K562 (cell line): ENCODE measurements at regions not wholly inside any gene's neighbourhood (a gene's known extent, or its start where the extent isn't known, plus 50 kb on each side); places are given as distances from the start of the nearest gene placed in this dataset.

Experiments
- ATAC-seq: fragments of 200-7000 bp; cut with Tn5 transposase; 3 replicates; pipeline ENCODE4 v1.9.1; 2020; ENCODE audit warnings: moderate library complexity
- BruUV-seq: library from RNA; stranded (reverse); fragments of 400-500 nt; replicated peaks from 2 replicates; lab custom pipeline; 2021; lab: Mats Ljungman, UMichigan
- CTCF ChIA-PET: fragments of 300-600 bp; formaldehyde crosslinking; extraction: SDS; loops from one replicate; lab custom pipeline; 2021; ENCODE audit warnings: low intra/inter-chr PET ratio; lab: Yijun Ruan, JAX
- POLR2A ChIA-PET: fragments of 300-600, 350-650 bp; sonication (Branson Sonifier 250); formaldehyde crosslinking; extraction: SDS; loops from one replicate; lab custom pipeline; 2021; ENCODE audit warnings: antibody characterized with exemption, inconsistent platforms; lab: Yijun Ruan, JAX
- DNase-seq, 4 experiments: peaks; one replicate each; pipeline versions ENCODE4 v3.0.0 to v3.0.0-alpha.2; 2011 to 2018; ENCODE audit warnings: low spot score in 3 of 4, mixed read lengths in 3 of 4; ENCODE audit errors: extremely low read depth in 1 of 4
- FAIRE-seq: peaks from 2 replicates; lab custom pipeline; 2011; peaks lifted over from hg19 to GRCh38; lab: Jason Lieb, UNC
- H2AFZ ChIP-seq: 2 replicates; pipeline ENCODE4 v1.6.0; 2011; ENCODE audit warnings: low read depth, low read length, control low read depth, inconsistent platforms
- H3K27ac ChIP-seq: fragments of 200-600 bp; 3 replicates; pipeline ENCODE4 v1.8.0; 2011; ENCODE audit warnings: low read depth, mild to moderate bottlenecking, control low read depth, inconsistent platforms, low read length, moderate library complexity, mixed read lengths; ENCODE audit errors: extremely low read depth
- H3K27me3 ChIP-seq, 2 experiments: fragments of 300-600 bp in 1 of 2; 2 replicates in 1 of 2; 3 replicates in 1 of 2; pipeline versions ENCODE4 v1.6.0 to v1.8.0; 2011; ENCODE audit warnings: inconsistent platforms in 2 of 2, low read length in 2 of 2, mild to moderate bottlenecking in 1 of 2, mixed read lengths in 1 of 2, moderate library complexity in 1 of 2; ENCODE audit not compliant: control insufficient read depth in 2 of 2, insufficient read depth in 2 of 2
- H3K36me3 ChIP-seq: fragments of 300-600 bp; 3 replicates; pipeline ENCODE4 v1.8.0; 2011; ENCODE audit warnings: mild to moderate bottlenecking, low read length, inconsistent platforms; ENCODE audit not compliant: control insufficient read depth, insufficient read depth
- H3K4me1 ChIP-seq, 2 experiments: fragments of 200-600 bp in 1 of 2; replicated peaks in 1 of 2; 2 replicates in 1 of 2; 3 replicates in 1 of 2; pipeline versions ENCODE4 v1.5.1 to v1.8.0; 2011; ENCODE audit warnings: inconsistent platforms in 2 of 2, low read length in 2 of 2, mild to moderate bottlenecking in 1 of 2, mixed read lengths in 1 of 2, moderate library complexity in 1 of 2; ENCODE audit not compliant: control insufficient read depth in 2 of 2, insufficient read depth in 2 of 2
- H3K4me2 ChIP-seq: 2 replicates; pipeline ENCODE4 v1.6.1; 2011; ENCODE audit warnings: low read length, control low read depth, inconsistent platforms, mixed read lengths; ENCODE audit not compliant: insufficient read depth
- H3K4me3 ChIP-seq: fragments of 200-600 bp; sonication (generic), shearing (Covaris generic); 2 replicates; pipeline ENCODE4 v1.5.1; 2016; ENCODE audit warnings: control low read depth, inconsistent platforms
- H3K79me2 ChIP-seq: fragments of 200-600 bp; 3 replicates; pipeline ENCODE4 v1.8.0; 2011; ENCODE audit warnings: low read length, inconsistent platforms; ENCODE audit not compliant: control insufficient read depth, insufficient read depth
- H3K9ac ChIP-seq, 2 experiments: 2 replicates each; pipeline versions ENCODE4 v1.6.0 to v1.6.1; 2011; ENCODE audit warnings: low read depth in 2 of 2, low read length in 2 of 2, control low read depth in 1 of 2, inconsistent platforms in 1 of 2, mild to moderate bottlenecking in 1 of 2, mixed read lengths in 1 of 2; ENCODE audit not compliant: insufficient read depth in 1 of 2
- H3K9me1 ChIP-seq: one replicate; pipeline ENCODE4 v1.6.0; 2011; ENCODE audit warnings: inconsistent platforms, mild to moderate bottlenecking, low read length, moderate library complexity; ENCODE audit not compliant: control insufficient read depth, insufficient read depth
- H3K9me3 ChIP-seq: replicated peaks from 2 replicates; pipeline ENCODE4 v1.5.1; 2011; ENCODE audit warnings: low read depth, low read length, inconsistent platforms; ENCODE audit not compliant: control insufficient read depth, insufficient read depth
- H4K20me1 ChIP-seq: replicated peaks from 2 replicates; pipeline ENCODE4 v1.6.1; 2011; ENCODE audit warnings: low read length, inconsistent platforms, mixed read lengths; ENCODE audit not compliant: control insufficient read depth, insufficient read depth
- EP400 ChIP-seq: fragments of 450-650 bp; IDR thresholded peaks from 2 replicates; pipeline ENCODE4 v1.6.1; 2017; ENCODE audit warnings: antibody characterized with exemption, mild to moderate bottlenecking, moderate library complexity
- GABPB2 ChIP-seq: fragments of 250-450 bp; sonication (Bioruptor Pico); conservative IDR thresholded peaks from 2 replicates; pipeline ENCODE4 v1.5.1; 2021; ENCODE audit warnings: mild to moderate bottlenecking
- RBM39 ChIP-seq: fragments of 200-400 bp; formaldehyde crosslinking; optimal IDR thresholded peaks from 2 replicates; pipeline ENCODE3; 2018; ENCODE audit warnings: low read depth, low read length
- SRSF3 ChIP-seq: fragments of 200-400 bp; formaldehyde crosslinking; IDR thresholded peaks from 2 replicates; pipeline ENCODE4 v1.6.1; 2016; ENCODE audit warnings: mild to moderate bottlenecking, low read length, moderate library complexity; ENCODE audit not compliant: insufficient read depth
- TARDBP ChIP-seq: fragments of 450-650 bp; IDR thresholded peaks from 2 replicates; pipeline ENCODE4 v1.6.1; 2016
- TCF3 ChIP-seq: sonication (generic); formaldehyde crosslinking; IDR thresholded peaks from 2 replicates; pipeline ENCODE4 v1.4.0; 2020; ENCODE audit warnings: mild to moderate bottlenecking, missing genetic modification reagents
- ZFP36 ChIP-seq: fragments of 150-350 bp; IDR thresholded peaks from 2 replicates; pipeline ENCODE4 v1.6.1; 2018; ENCODE audit warnings: low read length, low read depth; ENCODE audit not compliant: partially characterized antibody
- ZMIZ1 ChIP-seq, 2 experiments: fragments of 150-350 bp in 1 of 2; IDR thresholded peaks; 2 replicates each; pipeline ENCODE4 v1.6.1; 2012 to 2016; ENCODE audit warnings: low read depth in 2 of 2, low read length in 2 of 2, mild to moderate bottlenecking in 1 of 2, moderate library complexity in 1 of 2
- ZNF512 ChIP-seq: IDR thresholded peaks from 2 replicates; pipeline ENCODE4 v1.6.1; 2016; ENCODE audit warnings: missing genetic modification characterization, missing compliant biosample characterization
- ZNF644 ChIP-seq: fragments of 200-800 bp; sonication (Bioruptor generic); IDR thresholded peaks from 2 replicates; pipeline ENCODE4 v1.6.1; 2016; ENCODE audit warnings: low read depth, missing genetic modification characterization, missing compliant biosample characterization
- WGBS: fragments of 100-300 bp; shearing (Covaris generic); methylation state at CpG from one replicate; pipeline ENCODE4 v1.1.6; 2016; ENCODE audit warnings: low coverage, mixed read lengths; ENCODE audit not compliant: insufficient coverage; ENCODE audit errors: missing lambda C conversion rate; 5-methylcytosine and 5-hydroxymethylcytosine counted together
- in situ Hi-C: fragments of 300-500 bp; cut with MboI; formaldehyde crosslinking; loops from 4 replicates; pipeline ENCODE4 v1.15.0; 2018; ENCODE audit warnings: inconsistent platforms, mixed read lengths
- intact Hi-C: fragments of 100-400 bp; cut with micrococcal nuclease; formaldehyde crosslinking; loops from 2 replicates; pipeline ENCODE4 v1.14.2; 2022

- H3K27ac ChIP-seq: no peak overlapping the region
- intact Hi-C loops: no loop called here
- no peak for TF ChIP-seq ZNF644 (tag)
- TF ChIP-seq TARDBP: no peak
- TF ChIP-seq GABPB2 (CRISPR knock-in tag): no peak
- no peak for TF ChIP-seq TCF3 (CRISPR knock-in tag)
- H4K20me1 ChIP-seq: no peaks in the 10 kb centered on the region
- ATAC-seq (no peak), DNase-seq (no peak), FAIRE-seq (no peak)
- H3K79me2 ChIP-seq: no peaks in the 10 kb centered on the region
- no peaks in the 10 kb centered on the region for H3K36me3 ChIP-seq
- H3K4me1 ChIP-seq: no peaks in the 10 kb centered on the region
- no peaks in the 10 kb centered on the region for H3K9me3 ChIP-seq
- no peak overlapping the region for H3K4me2 ChIP-seq
- no peaks in the 10 kb centered on the region for H3K9me1 ChIP-seq
- ChIA-PET POLR2A (interaction anchor here (0.8 kb wide), 1 partner anchor 11 kb away, joined by 3 read pairs; no protein-coding TSS in a partner anchor), CTCF (no interaction called here)
- WGBS: 0% methylated on average over 5 of the region's 5 CpGs
- no TSS peak for BruUV-seq
- in situ Hi-C loops: no loop called here
- H3K27me3 ChIP-seq: peaks cover 2 to 5% of the 10 kb centered on the region in 2 experiments; a peak in 1 of 5 replicates
- no peak overlapping the region for H3K4me3 ChIP-seq
- H2AFZ ChIP-seq: no peak overlapping the region
- H3K9ac ChIP-seq: no peak overlapping the region
Measured at GRCh38 chr20:60806824-60807223, 445.2 kb upstream of the CDH4 start.

- no peaks in the 10 kb centered on the region for H4K20me1 ChIP-seq
- FAIRE-seq: no peak
- ATAC-seq: no peak
- H3K4me1 ChIP-seq: no peaks in the 10 kb centered on the region
- no peak overlapping the region for H2AFZ ChIP-seq
- no peak overlapping the region for H3K4me3 ChIP-seq
- 4% methylated on average over 16 of the region's 16 CpGs for WGBS
- ChIA-PET CTCF (no interaction called here), POLR2A (no interaction called here)
- no peak for DNase-seq
- H3K9me1 ChIP-seq: no peaks in the 10 kb centered on the region
- H3K27me3 ChIP-seq: peaks cover 2 to 5% of the 10 kb centered on the region in 2 experiments; a peak in 1 of 5 replicates
- no peak overlapping the region for H3K9ac ChIP-seq
- no peak overlapping the region for H3K4me2 ChIP-seq
- no peak overlapping the region for H3K27ac ChIP-seq
- no peaks in the 10 kb centered on the region for H3K79me2 ChIP-seq
- H3K9me3 ChIP-seq: no peaks in the 10 kb centered on the region
- H3K36me3 ChIP-seq: no peaks in the 10 kb centered on the region
- intact Hi-C loops: no loop called here
- TF ChIP-seq ZFP36 (no peak), SRSF3 (no peak), RBM39 (no peak), ZMIZ1 (IDR thresholded peaks at IDR 0.05; ENCODE audit: low read depth in 2 of 2, low read length in 2 of 2) (no peak), ZNF512 (tag) (no peak), EP400 (no peak)
- no TSS peak for BruUV-seq
- in situ Hi-C loops: no loop called here
Measured at GRCh38 chr20:60808003-60808672, 443.9 kb upstream of the CDH4 start.
